ENCODE measurements at regions not wholly inside any gene's neighbourhood (a gene's known extent, or its start where the extent isn't known, plus 50 kb on each side); places are given as distances from the start of the nearest gene placed in this dataset.

DNA sequence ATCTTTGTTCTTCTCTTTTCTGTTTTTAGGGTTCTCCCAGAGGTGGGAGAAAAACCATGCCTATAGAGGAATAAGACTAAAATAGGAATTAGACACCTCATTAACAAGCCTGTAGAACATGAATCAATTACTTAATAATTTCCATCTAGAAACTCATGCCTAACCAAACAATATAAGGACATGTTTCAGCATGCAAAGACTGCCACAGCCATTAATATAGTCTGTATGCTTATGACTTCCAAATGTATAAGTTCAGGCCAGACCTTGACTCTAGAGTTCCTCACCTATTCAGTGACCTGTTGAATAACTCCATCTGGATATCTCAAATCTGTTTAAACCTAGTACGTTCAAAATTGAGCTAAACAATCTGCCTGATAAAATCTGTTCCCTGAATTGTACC, 304.6 kb downstream of the BMP4 start (continued):
- TF ChIP-seq GTF3C2 (IDR thresholded peaks at IDR 0.05; ENCODE audit: borderline replicate concordance, extremely low read depth, insufficient read length): no peak
- TF ChIP-seq STAG1 (CRISPR knock-in tag; IDR thresholded peaks at IDR 0.05; ENCODE audit: borderline replicate concordance): no peak
- no peak for TF ChIP-seq ZNF263 (CRISPR knock-in tag; IDR thresholded peaks at IDR 0.05; ENCODE audit: borderline replicate concordance)
- TF ChIP-seq ZSCAN29 (IDR thresholded peaks at IDR 0.05): no peak
- no peak for TF ChIP-seq ZBTB1 (CRISPR knock-in tag; IDR thresholded peaks at IDR 0.05; ENCODE audit: borderline replicate concordance, low read depth)

DNA sequence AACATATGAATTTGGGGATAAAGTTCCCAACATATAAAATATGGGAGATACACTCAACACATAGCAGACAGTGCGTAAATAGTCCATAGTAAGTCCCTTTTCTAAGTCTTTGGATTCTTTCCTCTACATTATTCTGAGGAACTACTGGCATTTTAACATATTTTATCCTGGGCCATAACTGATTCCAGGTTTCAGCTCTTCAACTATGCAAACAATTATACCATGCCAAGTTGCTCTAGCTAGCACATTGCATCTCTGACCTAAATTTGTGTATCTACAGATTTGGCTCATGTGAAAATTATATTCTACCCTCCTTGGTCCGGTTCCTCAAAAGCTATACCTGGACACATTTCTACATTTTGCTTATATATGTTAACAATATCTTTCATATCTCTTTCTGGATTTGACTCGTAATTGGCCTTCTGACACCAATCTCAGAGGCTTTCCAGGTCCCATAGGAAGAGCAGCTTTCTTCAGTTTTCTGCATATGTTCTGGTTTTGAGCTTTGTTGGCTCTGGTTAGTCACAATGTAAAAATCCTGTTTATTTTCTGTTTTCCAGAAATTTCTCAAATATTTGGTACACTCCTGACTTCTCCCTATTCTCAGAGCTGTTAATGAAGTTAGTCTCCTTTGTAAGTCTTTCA, 305.4 kb downstream of the BMP4 start:
- no peak overlapping the region for H3K27ac ChIP-seq (ENCODE audit: extremely low read depth, low read depth, low read length)
- ChIA-PET CTCF (ENCODE audit: low intra/inter-chr PET ratio) (no interaction called here), POLR2A (no interaction called here)
- no peaks in the 10 kb centered on the region for H3K79me2 ChIP-seq (ENCODE audit: control insufficient read depth, insufficient read depth, low read length)
- no TSS peak for BruUV-seq (replicated peaks)
- no peak overlapping the region for H3K4me2 ChIP-seq (ENCODE audit: insufficient read depth, low read length)
- no peaks in the 10 kb centered on the region for H4K20me1 ChIP-seq (replicated peaks; ENCODE audit: control insufficient read depth, insufficient read depth, low read length)
- no peak for FAIRE-seq
- WGBS (ENCODE audit: insufficient coverage, low coverage, missing lambda C conversion rate): 0% methylated on average over 3 of the region's 3 CpGs
- H3K36me3 ChIP-seq (ENCODE audit: control insufficient read depth, insufficient read depth, low read length): no peaks in the 10 kb centered on the region
- intact Hi-C loops (cut with micrococcal nuclease) (no loop called here), in situ Hi-C loops (cut with MboI) (no loop called here)
- no peaks in the 10 kb centered on the region for H3K27me3 ChIP-seq (ENCODE audit: control insufficient read depth in 2 of 2, insufficient read depth in 2 of 2, low read length in 2 of 2)
- H3K9ac ChIP-seq (ENCODE audit: insufficient read depth in 1 of 2, low read depth in 2 of 2, low read length in 2 of 2): no peak overlapping the region
- H2AFZ ChIP-seq (ENCODE audit: low read depth, low read length): no peak overlapping the region
- ATAC-seq: no peak
- no peaks in the 10 kb centered on the region; the same call in 1 of the 2 replicates for H3K9me3 ChIP-seq (replicated peaks; ENCODE audit: control insufficient read depth, insufficient read depth, low read depth, low read length)
- H3K4me3 ChIP-seq: no peak overlapping the region
- no peaks in the 10 kb centered on the region for H3K9me1 ChIP-seq (ENCODE audit: control insufficient read depth, insufficient read depth, low read length)
- DNase-seq (ENCODE audit: extremely low read depth in 1 of 4, low spot score in 3 of 4): no peak
- TF ChIP-seq CTBP1 (IDR thresholded peaks at IDR 0.05; ENCODE audit: borderline replicate concordance) (no peak), CREBBP (IDR thresholded peaks at IDR 0.05; ENCODE audit: low read depth, low read length) (no peak)
- H3K4me1 ChIP-seq (replicated peaks in 1 of 2; ENCODE audit: control insufficient read depth in 2 of 2, insufficient read depth in 2 of 2, low read length in 2 of 2): no peaks in the 10 kb centered on the region
